ENCODE measurements at regions not wholly inside any gene's neighbourhood (a gene's known extent, or its start where the extent isn't known, plus 50 kb on each side); places are given as distances from the start of the nearest gene placed in this dataset.
"Not testable (repeated sequence)": the region's sequence is repeated elsewhere in the genome, so short reads cannot be mapped to it uniquely, and the experiment has no call there.

GRCh38 chr6:8820313-8820712 lies 385.0 kb upstream of the SLC35B3 start:
- TF ChIP-seq JUND (IDR thresholded peaks at IDR 0.05; ENCODE audit: low read depth): no peak
- in situ Hi-C loops (cut with HindIII; ENCODE audit: low pct_unique_long_range_greater_than_20kb, low sequenced_read_pairs): no loop called here

GRCh38 chr6:8819446-8819845 lies 384.1 kb upstream of the SLC35B3 start:
- TF ChIP-seq JUND (IDR thresholded peaks at IDR 0.05; ENCODE audit: low read depth): no peak

More at GRCh38 chr6:8820313-8820712, 385.0 kb upstream of the SLC35B3 start:
- no peak for DNase-seq (ENCODE audit: low read depth in 1 of 2, low spot score in 1 of 2)

GRCh38 chr6:8814440-8815000 lies 379.2 kb upstream of the SLC35B3 start:
- in situ Hi-C loops (cut with HindIII; ENCODE audit: low pct_unique_long_range_greater_than_20kb, low sequenced_read_pairs): no loop called here
- TF ChIP-seq JUND (IDR thresholded peaks at IDR 0.05; ENCODE audit: low read depth): no peak
- DNase-seq (ENCODE audit: low read depth in 1 of 2, low spot score in 1 of 2): no peak

More at GRCh38 chr6:8819446-8819845, 384.1 kb upstream of the SLC35B3 start:
- no peak for DNase-seq (ENCODE audit: low read depth in 1 of 2, low spot score in 1 of 2)
- in situ Hi-C loops (cut with HindIII; ENCODE audit: low pct_unique_long_range_greater_than_20kb, low sequenced_read_pairs): no loop called here

GRCh38 chr6:8810325-8810724 lies 375.0 kb upstream of the SLC35B3 start:
- no peak for DNase-seq (ENCODE audit: low read depth in 1 of 2, low spot score in 1 of 2)
- in situ Hi-C loops (cut with HindIII; ENCODE audit: low pct_unique_long_range_greater_than_20kb, low sequenced_read_pairs): no loop called here
- TF ChIP-seq JUND (IDR thresholded peaks at IDR 0.05; ENCODE audit: low read depth): no peak

GRCh38 chr6:8809662-8810061 lies 374.3 kb upstream of the SLC35B3 start:
- DNase-seq (ENCODE audit: low read depth in 1 of 2, low spot score in 1 of 2): no peak
- in situ Hi-C loops (cut with HindIII; ENCODE audit: low pct_unique_long_range_greater_than_20kb, low sequenced_read_pairs): no loop called here
- TF ChIP-seq JUND (IDR thresholded peaks at IDR 0.05; ENCODE audit: low read depth): no peak

GRCh38 chr6:8803181-8803760 lies 367.9 kb upstream of the SLC35B3 start:
- in situ Hi-C loops (cut with HindIII; ENCODE audit: low pct_unique_long_range_greater_than_20kb, low sequenced_read_pairs): no loop called here
- DNase-seq (ENCODE audit: low read depth in 1 of 2, low spot score in 1 of 2): no peak

GRCh38 chr6:8802397-8802796 lies 367.1 kb upstream of the SLC35B3 start:
- DNase-seq (ENCODE audit: low read depth in 1 of 2, low spot score in 1 of 2); in situ Hi-C loops (cut with HindIII; ENCODE audit: low pct_unique_long_range_greater_than_20kb, low sequenced_read_pairs): not testable (repeated sequence)

More at GRCh38 chr6:8803181-8803760, 367.9 kb upstream of the SLC35B3 start:
- TF ChIP-seq JUND (IDR thresholded peaks at IDR 0.05; ENCODE audit: low read depth): no peak

- no peak for TF ChIP-seq JUND (IDR thresholded peaks at IDR 0.05; ENCODE audit: low read depth)
- in situ Hi-C loops (cut with HindIII; ENCODE audit: low pct_unique_long_range_greater_than_20kb, low sequenced_read_pairs): no loop called here
- DNase-seq (ENCODE audit: low read depth in 1 of 2, low spot score in 1 of 2): no peak
Observed at GRCh38 chr6:8794420-8794819, 359.1 kb upstream of the SLC35B3 start.

GRCh38 chr6:8789878-8790277 lies 354.5 kb upstream of the SLC35B3 start:
- no peak for DNase-seq (ENCODE audit: low read depth in 1 of 2, low spot score in 1 of 2)
- in situ Hi-C loops (cut with HindIII; ENCODE audit: low pct_unique_long_range_greater_than_20kb, low sequenced_read_pairs): no loop called here
- no peak for TF ChIP-seq JUND (IDR thresholded peaks at IDR 0.05; ENCODE audit: low read depth)

- no peak for DNase-seq (ENCODE audit: low read depth in 1 of 2, low spot score in 1 of 2)
- no peak for TF ChIP-seq JUND (IDR thresholded peaks at IDR 0.05; ENCODE audit: low read depth)
Observed at GRCh38 chr6:8785223-8785622, 349.9 kb upstream of the SLC35B3 start.

GRCh38 chr6:8783191-8783590 lies 347.8 kb upstream of the SLC35B3 start:
- in situ Hi-C loops (cut with HindIII; ENCODE audit: low pct_unique_long_range_greater_than_20kb, low sequenced_read_pairs): no loop called here
- TF ChIP-seq JUND (IDR thresholded peaks at IDR 0.05; ENCODE audit: low read depth): no peak
- no peak for DNase-seq (ENCODE audit: low read depth in 1 of 2, low spot score in 1 of 2)

More at GRCh38 chr6:8785223-8785622, 349.9 kb upstream of the SLC35B3 start:
- in situ Hi-C loops (cut with HindIII; ENCODE audit: low pct_unique_long_range_greater_than_20kb, low sequenced_read_pairs): no loop called here

- TF ChIP-seq JUND (IDR thresholded peaks at IDR 0.05; ENCODE audit: low read depth): no peak
- no peak for DNase-seq (ENCODE audit: low read depth in 1 of 2, low spot score in 1 of 2)
- in situ Hi-C loops (cut with HindIII; ENCODE audit: low pct_unique_long_range_greater_than_20kb, low sequenced_read_pairs): no loop called here
Observed at GRCh38 chr6:8780653-8781052, 345.3 kb upstream of the SLC35B3 start.

GRCh38 chr6:8764733-8765132 lies 329.4 kb upstream of the SLC35B3 start:
- no peak for DNase-seq (ENCODE audit: low read depth in 1 of 2, low spot score in 1 of 2)
- in situ Hi-C loops (cut with HindIII; ENCODE audit: low pct_unique_long_range_greater_than_20kb, low sequenced_read_pairs): no loop called here
- no peak for TF ChIP-seq JUND (IDR thresholded peaks at IDR 0.05; ENCODE audit: low read depth)

GRCh38 chr6:8760951-8761350 lies 325.6 kb upstream of the SLC35B3 start:
- in situ Hi-C loops (cut with HindIII; ENCODE audit: low pct_unique_long_range_greater_than_20kb, low sequenced_read_pairs): no loop called here
- no peak for TF ChIP-seq JUND (IDR thresholded peaks at IDR 0.05; ENCODE audit: low read depth)

More at GRCh38 chr6:8760951-8761350, 325.6 kb upstream of the SLC35B3 start:
- no peak for DNase-seq (ENCODE audit: low read depth in 1 of 2, low spot score in 1 of 2)

All from T47D (cell line).